WTC11 (cell line): ENCODE measurements at regions not wholly inside any gene's neighbourhood (a gene's known extent, or its start where the extent isn't known, plus 50 kb on each side); places are given as distances from the start of the nearest gene placed in this dataset.

Experiments
- ATAC-seq: fragments of 200-7000 bp; cut with Tn5 transposase; 2 replicates; pipeline ENCODE4 v1.10.0; 2021; ENCODE audit warnings: mild to moderate bottlenecking, moderate library complexity
- CTCF ChIA-PET: fragments of 300-600 bp; sonication (Branson Sonifier 250); formaldehyde crosslinking; loops from one replicate; lab custom pipeline; 2021; ENCODE audit warnings: antibody characterized with exemption; lab: Charles Lee
- POLR2A ChIA-PET: fragments of 350-600 bp; sonication (Branson Sonifier 250); formaldehyde crosslinking; loops from one replicate; lab custom pipeline; 2021; ENCODE audit warnings: antibody characterized with exemption; lab: Charles Lee
- DNase-seq: peaks from one replicate; pipeline ENCODE4 v3.0.0; 2021; ENCODE audit warnings: low spot score
- H3K27ac Mint-ChIP-seq: 2 replicates; pipeline ENCODE4 v1.8.0; 2021; ENCODE audit warnings: mixed read lengths
- H3K27me3 Mint-ChIP-seq: 2 replicates; pipeline ENCODE4 v1.8.0; 2021; ENCODE audit warnings: low read depth, mild to moderate bottlenecking, moderate library complexity, mixed read lengths
- H3K36me3 Mint-ChIP-seq: 2 replicates; pipeline ENCODE4 v1.8.0; 2021; ENCODE audit warnings: mixed read lengths
- H3K4me1 Mint-ChIP-seq: 2 replicates; pipeline ENCODE4 v1.8.0; 2022; ENCODE audit warnings: mixed read lengths
- H3K4me3 Mint-ChIP-seq: 2 replicates; pipeline ENCODE4 v1.8.0; 2021; ENCODE audit warnings: mild to moderate bottlenecking, moderate library complexity, mixed read lengths
- H3K9me3 Mint-ChIP-seq: 2 replicates; pipeline ENCODE4 v1.8.0; 2021; ENCODE audit warnings: mixed read lengths
- CDX4 ChIP-seq: fragments of 250-450 bp; sonication (Bioruptor Pico); IDR thresholded peaks from 2 replicates; pipeline ENCODE4 v1.9.0; 2021; ENCODE audit warnings: moderate library complexity, mild to moderate bottlenecking, inconsistent platforms, borderline replicate concordance
- EMX1 ChIP-seq: fragments of 250-450 bp; sonication (Bioruptor Pico); IDR thresholded peaks from 2 replicates; pipeline ENCODE4 v1.8.0; 2021; ENCODE audit warnings: mild to moderate bottlenecking
- JUN ChIP-seq: sonication (generic); formaldehyde crosslinking; IDR thresholded peaks from 2 replicates; pipeline ENCODE4 v1.8.0; 2023; ENCODE audit warnings: mild to moderate bottlenecking, missing genetic modification reagents
- MYBL2 ChIP-seq: sonication (generic); formaldehyde crosslinking; IDR thresholded peaks from 2 replicates; pipeline ENCODE4 v1.8.1; 2023; ENCODE audit warnings: mild to moderate bottlenecking, moderate library complexity, missing genetic modification reagents
- NFATC4 ChIP-seq: fragments of 250-450 bp; sonication (Bioruptor Pico); IDR thresholded peaks from 2 replicates; pipeline ENCODE4 v1.9.0; 2021; ENCODE audit warnings: mild to moderate bottlenecking
- NR2C2 ChIP-seq: sonication (generic); formaldehyde crosslinking; IDR thresholded peaks from 2 replicates; pipeline ENCODE4 v1.8.0; 2022; ENCODE audit warnings: mild to moderate bottlenecking, missing genetic modification reagents
- TP53 ChIP-seq: sonication (generic); formaldehyde crosslinking; IDR thresholded peaks from 2 replicates; pipeline ENCODE4 v1.8.1; 2023; ENCODE audit warnings: mild to moderate bottlenecking, missing genetic modification reagents
- USF2 ChIP-seq: sonication (generic); formaldehyde crosslinking; IDR thresholded peaks from 2 replicates; pipeline ENCODE4 v1.8.1; 2023; ENCODE audit warnings: mild to moderate bottlenecking, missing genetic modification reagents, moderate library complexity
- ZBTB21 ChIP-seq: sonication (generic); formaldehyde crosslinking; IDR thresholded peaks from 2 replicates; pipeline ENCODE4 v1.8.1; 2023; ENCODE audit warnings: mild to moderate bottlenecking, missing genetic modification reagents, borderline replicate concordance
- ZNF121 ChIP-seq: sonication (generic); formaldehyde crosslinking; IDR thresholded peaks from 2 replicates; pipeline ENCODE4 v1.8.0; 2023; ENCODE audit warnings: missing genetic modification reagents
- ZNF423 ChIP-seq: fragments of 250-450 bp; sonication (Bioruptor Pico); IDR thresholded peaks from 2 replicates; pipeline ENCODE4 v2.1.2; 2022; ENCODE audit warnings: mild to moderate bottlenecking, moderate library complexity
- ZNF671 ChIP-seq: fragments of 250-450 bp; sonication (Bioruptor Pico); IDR thresholded peaks from 2 replicates; pipeline ENCODE4 v1.8.0; 2021; ENCODE audit warnings: mild to moderate bottlenecking
- TF ChIP-seq, protein P1 (sequence below): sonication (generic); formaldehyde crosslinking; conservative IDR thresholded peaks from 2 replicates; pipeline ENCODE4 v1.8.1; 2023; ENCODE audit warnings: mild to moderate bottlenecking, low read depth, missing genetic modification reagents, moderate library complexity
- TF ChIP-seq, protein P2 (sequence below): sonication (generic); formaldehyde crosslinking; conservative IDR thresholded peaks from 2 replicates; pipeline ENCODE4 v1.8.1; 2022; ENCODE audit warnings: mild to moderate bottlenecking, missing genetic modification reagents
- TF ChIP-seq, protein P3 (sequence below): sonication (generic); formaldehyde crosslinking; IDR thresholded peaks from 2 replicates; pipeline ENCODE4 v1.8.0; 2022; ENCODE audit warnings: mild to moderate bottlenecking, missing genetic modification reagents
- TF ChIP-seq, protein P4 (sequence below): sonication (generic); formaldehyde crosslinking; IDR thresholded peaks from 2 replicates; pipeline ENCODE4 v1.8.1; 2022; ENCODE audit warnings: missing genetic modification reagents, borderline replicate concordance
- TF ChIP-seq, protein P5 (sequence below): sonication (generic); formaldehyde crosslinking; IDR thresholded peaks from 2 replicates; pipeline ENCODE4 v1.8.0; 2022; ENCODE audit warnings: mild to moderate bottlenecking, missing genetic modification reagents

DNA sequence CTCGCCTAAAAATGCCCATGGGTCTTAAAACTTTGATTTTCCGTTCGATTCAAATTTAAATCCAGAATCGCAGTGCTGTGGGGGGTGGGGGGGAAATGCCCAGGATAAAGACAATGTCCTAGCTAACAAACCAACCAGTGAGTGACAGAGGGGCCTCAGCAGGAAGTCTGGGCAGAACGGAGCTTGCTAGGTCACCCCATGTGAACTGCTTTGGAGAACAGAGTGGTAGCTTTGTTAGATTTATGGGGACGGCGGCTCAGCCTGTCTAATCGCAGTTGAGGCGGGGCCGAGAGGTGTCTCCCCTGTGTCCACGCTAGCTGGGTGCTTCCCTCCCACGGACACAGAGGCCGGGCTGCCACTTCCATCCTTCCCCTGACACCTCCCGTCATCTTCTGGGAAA lies 243.9 kb downstream of the CTTN start (continued):
- TF ChIP-seq USF2 (CRISPR knock-in tag), result no peak
- no peak for TF ChIP-seq TP53 (CRISPR knock-in tag)
- TF ChIP-seq CDX4 (CRISPR knock-in tag), result no peak
- no peak for TF ChIP-seq JUN
- no peak for TF ChIP-seq NFATC4
- TF ChIP-seq, protein P1, sequence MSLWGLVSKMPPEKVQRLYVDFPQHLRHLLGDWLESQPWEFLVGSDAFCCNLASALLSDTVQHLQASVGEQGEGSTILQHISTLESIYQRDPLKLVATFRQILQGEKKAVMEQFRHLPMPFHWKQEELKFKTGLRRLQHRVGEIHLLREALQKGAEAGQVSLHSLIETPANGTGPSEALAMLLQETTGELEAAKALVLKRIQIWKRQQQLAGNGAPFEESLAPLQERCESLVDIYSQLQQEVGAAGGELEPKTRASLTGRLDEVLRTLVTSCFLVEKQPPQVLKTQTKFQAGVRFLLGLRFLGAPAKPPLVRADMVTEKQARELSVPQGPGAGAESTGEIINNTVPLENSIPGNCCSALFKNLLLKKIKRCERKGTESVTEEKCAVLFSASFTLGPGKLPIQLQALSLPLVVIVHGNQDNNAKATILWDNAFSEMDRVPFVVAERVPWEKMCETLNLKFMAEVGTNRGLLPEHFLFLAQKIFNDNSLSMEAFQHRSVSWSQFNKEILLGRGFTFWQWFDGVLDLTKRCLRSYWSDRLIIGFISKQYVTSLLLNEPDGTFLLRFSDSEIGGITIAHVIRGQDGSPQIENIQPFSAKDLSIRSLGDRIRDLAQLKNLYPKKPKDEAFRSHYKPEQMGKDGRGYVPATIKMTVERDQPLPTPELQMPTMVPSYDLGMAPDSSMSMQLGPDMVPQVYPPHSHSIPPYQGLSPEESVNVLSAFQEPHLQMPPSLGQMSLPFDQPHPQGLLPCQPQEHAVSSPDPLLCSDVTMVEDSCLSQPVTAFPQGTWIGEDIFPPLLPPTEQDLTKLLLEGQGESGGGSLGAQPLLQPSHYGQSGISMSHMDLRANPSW (CRISPR knock-in tag), result no peak
- TF ChIP-seq ZNF671 (CRISPR knock-in tag), result no peak
- TF ChIP-seq EMX1 (CRISPR knock-in tag), result no peak
- TF ChIP-seq, protein P2, sequence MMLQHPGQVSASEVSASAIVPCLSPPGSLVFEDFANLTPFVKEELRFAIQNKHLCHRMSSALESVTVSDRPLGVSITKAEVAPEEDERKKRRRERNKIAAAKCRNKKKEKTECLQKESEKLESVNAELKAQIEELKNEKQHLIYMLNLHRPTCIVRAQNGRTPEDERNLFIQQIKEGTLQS, result no peak

DNA sequence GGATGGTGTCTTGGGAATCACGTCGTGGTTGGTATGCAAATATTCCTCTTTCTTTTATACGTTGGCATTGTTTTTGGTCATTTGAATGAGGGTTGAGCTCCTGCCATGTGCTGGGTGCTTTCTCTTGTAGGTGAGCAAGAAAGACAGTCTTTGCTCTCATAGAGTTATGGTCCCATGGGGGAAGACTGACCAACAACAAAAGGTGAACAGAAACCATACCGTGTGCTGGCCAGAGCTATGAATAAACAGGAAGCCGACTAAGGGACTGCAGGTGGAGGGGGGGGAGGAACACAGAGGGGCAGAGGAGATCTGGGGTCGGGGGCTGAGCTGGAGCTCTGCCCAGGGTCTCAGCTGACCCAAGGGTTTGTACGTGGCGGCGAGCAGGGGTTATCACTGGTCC lies 245.3 kb downstream of the CTTN start:
- TF ChIP-seq NR2C2 (CRISPR knock-in tag) (no peak), ZNF423 (CRISPR knock-in tag) (no peak), ZNF121 (CRISPR knock-in tag) (no peak), ZBTB21 (no peak), MYBL2 (CRISPR knock-in tag) (no peak), TP53 (CRISPR knock-in tag) (0 out of 2 replicates have a peak, but pooled peaks have one; percentile 47)
- TF ChIP-seq, protein P3, sequence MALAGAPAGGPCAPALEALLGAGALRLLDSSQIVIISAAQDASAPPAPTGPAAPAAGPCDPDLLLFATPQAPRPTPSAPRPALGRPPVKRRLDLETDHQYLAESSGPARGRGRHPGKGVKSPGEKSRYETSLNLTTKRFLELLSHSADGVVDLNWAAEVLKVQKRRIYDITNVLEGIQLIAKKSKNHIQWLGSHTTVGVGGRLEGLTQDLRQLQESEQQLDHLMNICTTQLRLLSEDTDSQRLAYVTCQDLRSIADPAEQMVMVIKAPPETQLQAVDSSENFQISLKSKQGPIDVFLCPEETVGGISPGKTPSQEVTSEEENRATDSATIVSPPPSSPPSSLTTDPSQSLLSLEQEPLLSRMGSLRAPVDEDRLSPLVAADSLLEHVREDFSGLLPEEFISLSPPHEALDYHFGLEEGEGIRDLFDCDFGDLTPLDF (CRISPR knock-in tag), result no peak
- TF ChIP-seq, protein P4, sequence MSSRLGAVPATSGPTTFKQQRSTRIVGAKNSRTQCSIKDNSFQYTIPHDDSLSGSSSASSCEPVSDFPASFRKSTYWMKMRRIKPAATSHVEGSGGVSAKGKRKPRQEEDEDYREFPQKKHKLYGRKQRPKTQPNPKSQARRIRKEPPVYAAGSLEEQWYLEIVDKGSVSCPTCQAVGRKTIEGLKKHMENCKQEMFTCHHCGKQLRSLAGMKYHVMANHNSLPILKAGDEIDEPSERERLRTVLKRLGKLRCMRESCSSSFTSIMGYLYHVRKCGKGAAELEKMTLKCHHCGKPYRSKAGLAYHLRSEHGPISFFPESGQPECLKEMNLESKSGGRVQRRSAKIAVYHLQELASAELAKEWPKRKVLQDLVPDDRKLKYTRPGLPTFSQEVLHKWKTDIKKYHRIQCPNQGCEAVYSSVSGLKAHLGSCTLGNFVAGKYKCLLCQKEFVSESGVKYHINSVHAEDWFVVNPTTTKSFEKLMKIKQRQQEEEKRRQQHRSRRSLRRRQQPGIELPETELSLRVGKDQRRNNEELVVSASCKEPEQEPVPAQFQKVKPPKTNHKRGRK (CRISPR knock-in tag), result no peak
- TF ChIP-seq, protein P5, sequence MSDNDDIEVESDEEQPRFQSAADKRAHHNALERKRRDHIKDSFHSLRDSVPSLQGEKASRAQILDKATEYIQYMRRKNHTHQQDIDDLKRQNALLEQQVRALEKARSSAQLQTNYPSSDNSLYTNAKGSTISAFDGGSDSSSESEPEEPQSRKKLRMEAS, result no peak
- DNase-seq (no peak), ATAC-seq (no peak)
- no peaks in the 10 kb centered on the region for H3K27me3 Mint-ChIP-seq
- peak overlapping the region; percentile 98 for H3K27ac Mint-ChIP-seq
- H3K4me3 Mint-ChIP-seq, result peak overlapping the region; percentile 18
- H3K36me3 Mint-ChIP-seq, result no peaks in the 10 kb centered on the region
- ChIA-PET POLR2A (interaction anchor here (0.7 kb wide), 1 partner anchor 42 kb away, joined by 4 read pairs; no protein-coding TSS in a partner anchor), CTCF (interaction anchor here (0.7 to 1.8 kb wide), 7 partner anchors 18 to 467 kb away, joined by 3 to 16 read pairs (median 4); no protein-coding TSS in a partner anchor)
- H3K4me1 Mint-ChIP-seq, result peaks cover 83% of the 10 kb centered on the region
- H3K9me3 Mint-ChIP-seq, result no peaks in the 10 kb centered on the region
